ENCODE measurements at regions not wholly inside any gene's neighbourhood (a gene's known extent, or its start where the extent isn't known, plus 50 kb on each side); places are given as distances from the start of the nearest gene placed in this dataset.

DNA sequence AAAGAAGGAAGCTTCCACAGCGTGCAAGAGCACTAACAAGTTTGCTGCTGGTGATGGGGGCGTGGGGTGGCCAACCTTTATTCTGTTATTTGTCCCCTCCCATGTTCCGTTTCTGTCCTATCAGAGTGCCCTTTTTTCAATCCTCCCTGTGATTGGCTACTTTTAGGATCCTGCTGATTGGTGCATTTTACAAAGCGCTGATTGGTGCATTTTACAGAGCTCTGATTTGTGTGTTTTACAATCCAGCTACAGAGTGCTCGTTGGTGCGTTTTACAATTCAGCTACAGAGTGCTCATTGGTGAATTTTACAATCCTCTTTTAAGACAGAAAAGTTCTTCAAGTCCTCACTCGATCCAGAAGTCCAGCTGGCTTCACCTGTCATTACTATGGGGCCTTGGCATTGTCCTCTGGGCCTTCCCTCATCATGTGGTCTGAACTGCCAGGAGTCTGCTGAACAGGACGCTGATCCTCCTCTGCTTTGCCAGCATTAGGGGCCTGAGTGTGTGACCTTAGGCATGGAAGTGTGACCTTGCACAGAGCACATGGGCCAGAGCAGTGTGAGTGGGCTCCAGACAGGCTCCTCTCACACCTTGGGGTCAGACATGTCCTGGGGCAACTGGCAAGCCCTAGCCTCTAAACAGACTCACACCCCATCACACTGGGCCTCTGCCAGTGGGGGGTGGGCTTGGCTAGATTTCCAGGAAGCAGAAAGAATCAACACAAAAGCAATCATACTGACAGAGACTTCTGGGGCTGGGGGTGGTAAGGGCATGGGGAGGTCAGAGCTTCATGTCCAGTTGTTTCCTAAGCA is 167.4 kb downstream of the PTPN20 start:
- DNase-seq (ENCODE audit: low spot score in 2 of 2): no peak
- 81 to 84% methylated on average over 8 of the region's 8 CpGs for WGBS, 2 donors
- intact Hi-C loops (cut with DNase I; ENCODE audit: low total_unique reads): no loop called here
- TF ChIP-seq, protein P1, sequence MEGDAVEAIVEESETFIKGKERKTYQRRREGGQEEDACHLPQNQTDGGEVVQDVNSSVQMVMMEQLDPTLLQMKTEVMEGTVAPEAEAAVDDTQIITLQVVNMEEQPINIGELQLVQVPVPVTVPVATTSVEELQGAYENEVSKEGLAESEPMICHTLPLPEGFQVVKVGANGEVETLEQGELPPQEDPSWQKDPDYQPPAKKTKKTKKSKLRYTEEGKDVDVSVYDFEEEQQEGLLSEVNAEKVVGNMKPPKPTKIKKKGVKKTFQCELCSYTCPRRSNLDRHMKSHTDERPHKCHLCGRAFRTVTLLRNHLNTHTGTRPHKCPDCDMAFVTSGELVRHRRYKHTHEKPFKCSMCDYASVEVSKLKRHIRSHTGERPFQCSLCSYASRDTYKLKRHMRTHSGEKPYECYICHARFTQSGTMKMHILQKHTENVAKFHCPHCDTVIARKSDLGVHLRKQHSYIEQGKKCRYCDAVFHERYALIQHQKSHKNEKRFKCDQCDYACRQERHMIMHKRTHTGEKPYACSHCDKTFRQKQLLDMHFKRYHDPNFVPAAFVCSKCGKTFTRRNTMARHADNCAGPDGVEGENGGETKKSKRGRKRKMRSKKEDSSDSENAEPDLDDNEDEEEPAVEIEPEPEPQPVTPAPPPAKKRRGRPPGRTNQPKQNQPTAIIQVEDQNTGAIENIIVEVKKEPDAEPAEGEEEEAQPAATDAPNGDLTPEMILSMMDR (IDR thresholded peaks at IDR 0.05): no peak
- no peak for TF ChIP-seq POLR2A (IDR thresholded peaks at IDR 0.05)
- no peak overlapping the region for H3K4me3 ChIP-seq (ENCODE audit: low read depth, poor library complexity, severe bottlenecking)

DNA sequence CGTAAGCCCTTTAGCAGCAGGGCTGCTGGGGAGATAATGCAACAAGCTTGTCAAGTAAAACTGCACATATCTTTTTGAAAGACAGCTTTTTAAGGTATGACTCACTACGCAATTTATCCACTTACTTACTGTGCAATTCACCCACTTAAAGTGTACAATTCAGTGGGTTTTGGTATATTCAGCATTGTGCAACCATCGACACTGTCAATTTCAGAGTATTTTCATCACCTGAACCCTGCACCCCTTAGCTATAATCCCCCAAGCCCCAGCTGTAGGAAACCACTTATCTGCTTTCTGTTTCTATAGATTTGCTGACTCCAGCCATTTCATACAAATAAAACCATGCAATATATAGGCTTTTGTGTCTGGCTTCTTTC is 168.0 kb downstream of the PTPN20 start:
- intact Hi-C loops (cut with DNase I; ENCODE audit: low total_unique reads): no loop called here
- TF ChIP-seq POLR2A (IDR thresholded peaks at IDR 0.05): no peak
- TF ChIP-seq, protein P1 (IDR thresholded peaks at IDR 0.05): no peak
- no peak overlapping the region for H3K4me3 ChIP-seq (ENCODE audit: low read depth, poor library complexity, severe bottlenecking)
- WGBS, 2 donors: 88 to 90% methylated on average over 3 of the region's 3 CpGs
- DNase-seq (ENCODE audit: low spot score in 2 of 2): no peak

DNA sequence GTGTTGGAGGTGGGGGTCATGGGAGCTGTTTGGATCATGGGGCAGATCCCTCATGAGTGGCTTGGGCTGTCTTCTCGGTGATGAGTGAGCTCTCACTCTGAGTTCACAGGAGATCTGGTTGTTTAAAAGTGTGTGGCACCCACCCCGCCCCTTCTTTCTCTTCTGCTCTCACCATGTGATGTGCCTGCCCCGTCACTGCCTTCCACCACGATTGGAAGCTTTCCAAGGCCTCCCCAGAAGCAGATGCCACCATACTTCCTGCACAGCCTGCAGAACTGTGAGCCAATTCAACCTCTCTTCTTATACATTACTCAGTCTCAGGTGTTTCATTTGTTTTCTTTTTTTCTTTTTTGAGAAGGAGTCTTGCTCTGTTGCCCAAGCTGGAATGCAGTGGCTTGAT is 170.0 kb downstream of the PTPN20 start:
- 49 to 67% methylated on average over 4 of the region's 4 CpGs for WGBS, 2 donors
- no peak overlapping the region for H3K4me3 ChIP-seq (ENCODE audit: low read depth, poor library complexity, severe bottlenecking)
- intact Hi-C loops (cut with DNase I; ENCODE audit: low total_unique reads): no loop called here
- TF ChIP-seq POLR2A (IDR thresholded peaks at IDR 0.05): no peak
- TF ChIP-seq, protein P1 (IDR thresholded peaks at IDR 0.05): no peak
- DNase-seq (ENCODE audit: low spot score in 2 of 2): no peak

DNA sequence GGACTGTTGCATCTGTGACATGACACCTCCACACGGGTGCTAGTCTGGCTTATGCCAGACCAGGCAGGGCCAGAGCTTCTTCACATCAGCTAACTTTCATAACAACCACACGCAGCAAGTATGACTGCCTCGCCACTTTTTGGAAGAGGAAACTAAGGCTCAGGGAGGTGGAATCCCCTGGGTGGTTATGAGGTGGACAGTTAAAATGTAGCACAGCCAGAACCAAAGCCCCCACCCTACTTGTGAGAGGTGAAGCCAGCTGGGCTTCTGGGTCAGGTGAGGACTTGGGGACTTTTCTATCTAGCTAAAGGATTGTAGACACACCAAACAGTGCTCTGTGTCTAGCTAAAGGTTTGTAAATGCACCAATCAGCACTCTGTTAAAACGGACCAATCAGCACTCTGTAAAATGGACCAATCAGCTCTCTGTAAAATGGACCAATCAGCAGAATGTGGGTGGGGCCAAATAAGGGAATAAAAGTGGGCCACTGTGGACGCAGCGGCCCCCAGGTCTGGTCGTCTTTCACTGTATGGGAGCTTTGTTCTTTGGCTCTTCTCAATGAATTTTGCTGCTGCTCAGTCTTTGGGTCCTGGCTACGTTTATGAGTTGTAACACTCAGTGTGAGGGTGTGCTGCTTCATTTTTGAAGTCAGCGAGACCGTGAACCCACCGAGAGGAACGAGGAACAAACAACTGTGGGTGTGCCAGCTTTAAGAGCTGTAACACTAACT is 171.0 kb downstream of the PTPN20 start:
- no peak for DNase-seq (ENCODE audit: low spot score in 2 of 2)

DNA sequence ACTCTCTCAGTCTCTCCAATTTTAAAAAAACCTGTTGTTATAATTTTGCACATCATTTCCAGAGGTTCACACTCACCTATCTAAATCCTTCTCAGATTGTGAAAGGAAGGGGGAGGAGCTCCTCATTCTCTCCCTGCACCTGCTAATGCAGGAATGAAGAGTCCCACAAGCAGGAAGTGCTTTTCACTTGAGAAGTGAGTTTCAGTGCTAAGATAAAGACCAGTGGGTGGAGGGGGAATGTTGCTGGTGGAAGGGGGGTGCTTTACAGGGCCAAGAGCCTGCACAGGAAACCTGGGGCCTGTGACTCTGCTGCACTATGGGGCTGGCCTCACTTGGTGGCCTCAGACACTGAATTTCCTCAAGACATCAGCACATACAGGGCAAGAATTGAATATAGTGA is 176.4 kb downstream of the PTPN20 start:
- intact Hi-C loops (cut with DNase I; ENCODE audit: low total_unique reads): no loop called here
- TF ChIP-seq POLR2A (IDR thresholded peaks at IDR 0.05): no peak
- TF ChIP-seq, protein P1 (IDR thresholded peaks at IDR 0.05): no peak
- H3K4me3 ChIP-seq (ENCODE audit: low read depth, poor library complexity, severe bottlenecking): no peak overlapping the region
- DNase-seq (ENCODE audit: low spot score in 2 of 2): no peak

More for the DNA sequence above, 171.0 kb downstream of the PTPN20 start:
- TF ChIP-seq, protein P1 (IDR thresholded peaks at IDR 0.05): no peak
- no peak for TF ChIP-seq POLR2A (IDR thresholded peaks at IDR 0.05)
- WGBS, 2 donors: 91 to 92% methylated on average over 12 of the region's 12 CpGs
- intact Hi-C loops (cut with DNase I; ENCODE audit: low total_unique reads): no loop called here
- H3K4me3 ChIP-seq (ENCODE audit: low read depth, poor library complexity, severe bottlenecking): no peak overlapping the region

All from lower leg skin (tissue), 4 donors.